ENCODE measurements at regions not wholly inside any gene's neighbourhood (a gene's known extent, or its start where the extent isn't known, plus 50 kb on each side); places are given as distances from the start of the nearest gene placed in this dataset.
"Not testable (repeated sequence)": the region's sequence is repeated elsewhere in the genome, so short reads cannot be mapped to it uniquely, and the experiment has no call there.

GRCh38 chr19:29014857-29015436 is 198.0 kb downstream of the UQCRFS1 start:
- DNase-seq (ENCODE audit: extremely low read depth in 1 of 2, low read depth in 1 of 2): no peak

DNA sequence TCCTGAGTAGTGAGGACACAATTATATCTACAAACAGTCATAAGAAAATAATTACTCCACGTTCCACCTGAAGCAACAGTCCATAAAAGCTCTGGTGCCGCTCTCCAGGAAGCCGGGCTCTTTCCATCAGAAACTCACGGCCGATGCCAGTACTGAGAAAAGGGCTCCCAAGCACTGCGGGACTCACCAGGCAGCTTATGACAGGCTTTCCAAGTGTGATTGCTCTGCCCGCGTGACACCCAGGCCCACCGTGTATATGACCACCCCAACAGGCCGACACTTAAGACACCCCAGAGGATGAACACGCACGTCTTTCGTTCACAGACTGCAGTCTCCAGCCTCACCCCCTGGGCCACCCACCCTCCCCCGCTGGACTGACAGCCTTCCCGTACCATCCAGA is 199.0 kb downstream of the UQCRFS1 start:
- no peak for DNase-seq (ENCODE audit: extremely low read depth in 1 of 2, low read depth in 1 of 2)

- no peak for DNase-seq (ENCODE audit: extremely low read depth in 1 of 2, low read depth in 1 of 2)
These were observed 199.6 kb downstream of the UQCRFS1 start for GRCh38 chr19:29013325-29013724.

- no peak for DNase-seq (ENCODE audit: extremely low read depth in 1 of 2, low read depth in 1 of 2)
These were observed 200.5 kb downstream of the UQCRFS1 start for GRCh38 chr19:29012457-29012856.

DNA sequence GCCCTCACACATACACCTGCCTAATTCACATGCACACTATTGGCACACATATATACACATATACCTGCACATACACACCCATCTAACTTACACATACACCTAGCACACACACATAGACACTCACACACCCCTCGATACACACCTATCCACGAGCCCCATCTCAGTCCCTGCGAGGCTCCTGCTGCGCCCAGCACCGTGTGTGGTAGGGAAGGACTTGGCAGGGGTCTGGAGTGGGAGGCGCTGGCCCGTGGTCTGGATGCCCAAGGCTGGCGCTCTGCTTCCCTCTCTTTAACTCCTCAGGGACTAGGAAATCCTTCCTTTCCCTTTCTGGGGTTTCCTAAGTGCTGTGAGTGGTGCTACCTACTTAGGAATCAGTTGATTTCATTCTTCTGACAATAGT is 202.7 kb downstream of the UQCRFS1 start:
- no peak for DNase-seq (ENCODE audit: extremely low read depth in 1 of 2, low read depth in 1 of 2)

DNA sequence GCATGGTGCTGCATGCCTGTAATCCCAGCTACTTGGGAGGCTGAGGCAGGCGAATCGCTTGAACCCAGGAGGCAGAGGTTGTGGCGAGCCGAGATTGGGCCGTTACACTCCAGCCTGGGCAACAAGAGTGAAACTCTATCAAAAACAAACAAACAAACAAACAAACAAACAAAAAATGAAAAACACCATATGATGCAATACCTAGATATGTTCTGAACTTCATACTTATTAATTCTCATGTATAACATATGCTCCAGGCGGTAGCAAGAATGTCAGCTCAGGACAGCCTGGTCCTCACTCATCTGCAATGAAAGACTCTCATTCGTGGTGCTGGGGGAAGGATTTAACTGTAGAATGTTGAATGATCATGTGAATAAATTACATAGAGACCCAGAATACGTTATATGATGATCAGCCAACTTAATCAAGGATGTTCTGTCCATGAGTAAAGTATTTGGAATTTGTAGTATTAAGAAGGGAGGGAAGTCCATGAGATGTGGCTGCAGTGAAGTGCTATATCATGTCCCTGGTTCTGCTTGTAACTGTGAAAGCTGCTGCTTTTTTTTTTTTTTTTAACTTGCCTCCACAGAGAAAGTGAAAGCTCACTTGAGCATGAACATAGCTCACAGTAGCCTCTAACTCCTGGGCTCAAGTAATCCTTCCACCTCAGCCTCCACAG is 206.8 kb downstream of the UQCRFS1 start:
- DNase-seq (ENCODE audit: extremely low read depth in 1 of 2, low read depth in 1 of 2): no peak

DNA sequence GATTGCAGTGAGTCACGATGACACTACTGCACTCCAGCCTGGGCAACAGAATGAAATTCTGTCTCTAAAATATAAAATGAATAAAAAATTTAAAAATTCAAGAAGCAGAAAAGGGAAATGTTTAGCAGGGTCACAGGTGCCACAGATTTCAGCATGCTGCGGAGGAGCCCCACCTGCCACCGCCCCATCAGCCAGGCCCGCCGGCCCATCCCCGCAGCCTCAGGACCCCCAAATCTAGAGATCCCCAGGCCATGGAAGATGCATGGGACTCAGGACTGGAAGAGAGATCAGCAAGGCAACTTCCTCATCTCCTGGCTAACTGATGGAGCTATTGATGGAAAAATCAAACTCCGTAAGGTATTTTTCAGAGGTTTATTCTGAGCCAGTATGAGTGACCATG is 208.2 kb downstream of the UQCRFS1 start:
- DNase-seq (ENCODE audit: extremely low read depth in 1 of 2, low read depth in 1 of 2): no peak

- DNase-seq (ENCODE audit: extremely low read depth in 1 of 2, low read depth in 1 of 2): no peak
These were observed 209.1 kb downstream of the UQCRFS1 start for GRCh38 chr19:29003641-29004409.

DNA sequence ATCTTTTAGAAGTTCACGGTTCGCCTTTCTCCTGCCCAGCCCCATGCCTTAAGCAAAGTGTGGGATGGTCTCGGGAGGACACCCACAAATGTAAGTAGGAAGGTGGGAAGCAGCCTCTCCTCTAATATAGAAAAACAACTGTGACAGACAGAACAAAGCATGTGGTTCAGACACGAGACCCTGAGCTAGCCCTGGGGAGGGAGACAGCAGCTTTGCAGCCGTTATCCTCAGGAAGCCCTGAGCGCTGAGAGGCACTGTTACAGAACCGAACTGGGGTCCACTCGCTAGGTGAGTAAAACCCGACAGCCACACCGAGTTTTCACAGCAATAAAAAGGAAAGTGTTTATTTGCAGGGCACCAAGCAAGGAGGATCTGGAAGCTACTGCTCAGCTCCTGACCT is 210.6 kb downstream of the UQCRFS1 start:
- no peak for DNase-seq (ENCODE audit: extremely low read depth in 1 of 2, low read depth in 1 of 2)

DNA sequence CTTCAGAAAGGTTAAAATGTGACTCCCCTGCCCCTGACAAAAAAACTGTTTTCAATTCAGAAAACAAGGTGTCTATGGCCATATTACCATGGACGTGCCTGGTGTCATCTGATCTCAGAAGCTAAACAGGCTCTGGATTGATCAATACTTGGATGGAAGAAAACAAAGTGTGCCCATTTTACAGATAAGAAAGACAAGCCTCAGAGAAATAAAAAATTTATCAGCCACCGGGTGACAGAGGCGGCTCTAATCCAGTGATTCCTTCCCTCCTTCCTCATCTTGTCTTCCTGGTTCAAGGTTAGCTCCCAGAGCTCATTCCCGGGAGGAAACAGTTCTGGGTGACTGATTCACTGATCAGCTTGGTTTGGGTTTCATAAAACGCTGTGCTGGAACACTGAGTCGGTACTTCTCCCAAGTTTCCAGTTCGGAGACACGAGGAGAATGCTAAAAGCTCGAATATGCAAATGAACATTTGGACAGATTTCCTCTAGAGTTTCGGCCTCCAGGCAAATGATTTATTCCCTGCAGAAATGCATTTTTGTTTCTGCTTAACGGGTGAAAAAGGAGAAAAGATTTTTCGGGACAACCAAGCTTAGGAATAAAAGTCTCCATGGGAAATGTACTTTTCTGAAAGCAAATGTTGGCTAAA is 211.2 kb downstream of the UQCRFS1 start:
- DNase-seq (ENCODE audit: extremely low read depth in 1 of 2, low read depth in 1 of 2): no peak

GRCh38 chr19:29001141-29001581 is 211.8 kb downstream of the UQCRFS1 start:
- no peak for DNase-seq (ENCODE audit: extremely low read depth in 1 of 2, low read depth in 1 of 2)

- DNase-seq (ENCODE audit: extremely low read depth in 1 of 2, low read depth in 1 of 2): no peak
These were observed 213.1 kb downstream of the UQCRFS1 start for GRCh38 chr19:28999724-29000433.

GRCh38 chr19:28998974-28999373 is 214.0 kb downstream of the UQCRFS1 start:
- DNase-seq (ENCODE audit: extremely low read depth in 1 of 2, low read depth in 1 of 2): no peak

GRCh38 chr19:28997866-28998265 is 215.1 kb downstream of the UQCRFS1 start:
- not testable (repeated sequence) for DNase-seq (ENCODE audit: extremely low read depth in 1 of 2, low read depth in 1 of 2)

DNA sequence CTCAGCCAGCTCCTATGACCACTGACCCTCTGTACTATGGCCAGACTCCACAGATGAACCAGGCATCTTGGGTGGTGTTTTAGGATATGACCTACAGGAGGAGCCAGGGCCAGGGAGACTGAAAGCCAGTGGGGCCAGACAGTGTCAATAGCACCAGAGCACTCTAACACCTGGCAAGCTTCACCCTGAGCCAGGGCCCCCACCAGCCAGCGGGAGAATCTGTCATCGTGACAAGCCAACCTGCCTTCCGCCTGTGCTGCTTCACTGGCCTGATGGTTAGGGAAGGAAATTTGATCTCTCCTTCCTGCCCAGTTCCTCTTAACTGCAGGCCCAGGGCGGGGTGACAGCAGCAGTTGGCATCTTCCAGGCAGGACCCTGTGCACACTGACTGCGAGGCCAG is 222.4 kb downstream of the UQCRFS1 start:
- no peak for DNase-seq (ENCODE audit: extremely low read depth in 1 of 2, low read depth in 1 of 2)

GRCh38 chr19:28989739-28990138 is 223.2 kb downstream of the UQCRFS1 start:
- DNase-seq (ENCODE audit: extremely low read depth in 1 of 2, low read depth in 1 of 2): no peak

DNA sequence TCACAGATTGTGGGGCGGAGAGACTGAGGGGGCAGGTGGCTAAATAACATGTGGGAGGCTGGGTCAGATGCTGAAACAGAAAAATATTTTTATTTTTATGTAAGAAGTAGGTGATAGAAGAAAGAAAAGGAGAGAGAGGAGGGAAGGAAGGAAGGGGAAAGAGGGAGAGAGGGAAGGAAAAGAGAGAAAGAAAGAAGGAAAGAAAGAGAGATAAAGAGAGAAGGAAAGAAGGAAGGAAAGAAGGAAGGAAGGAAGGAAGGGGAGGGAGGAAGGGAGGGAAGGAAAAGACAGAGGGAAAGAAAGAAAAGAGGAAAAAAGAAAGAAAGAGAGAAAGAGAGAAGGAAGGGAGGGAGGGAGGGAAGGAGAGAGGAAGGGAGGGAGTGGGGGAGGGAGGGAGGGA is 224.9 kb downstream of the UQCRFS1 start:
- no peak for DNase-seq (ENCODE audit: extremely low read depth in 1 of 2, low read depth in 1 of 2)

GRCh38 chr19:28987177-28987576 is 225.8 kb downstream of the UQCRFS1 start:
- no peak for DNase-seq (ENCODE audit: extremely low read depth in 1 of 2, low read depth in 1 of 2)

DNA sequence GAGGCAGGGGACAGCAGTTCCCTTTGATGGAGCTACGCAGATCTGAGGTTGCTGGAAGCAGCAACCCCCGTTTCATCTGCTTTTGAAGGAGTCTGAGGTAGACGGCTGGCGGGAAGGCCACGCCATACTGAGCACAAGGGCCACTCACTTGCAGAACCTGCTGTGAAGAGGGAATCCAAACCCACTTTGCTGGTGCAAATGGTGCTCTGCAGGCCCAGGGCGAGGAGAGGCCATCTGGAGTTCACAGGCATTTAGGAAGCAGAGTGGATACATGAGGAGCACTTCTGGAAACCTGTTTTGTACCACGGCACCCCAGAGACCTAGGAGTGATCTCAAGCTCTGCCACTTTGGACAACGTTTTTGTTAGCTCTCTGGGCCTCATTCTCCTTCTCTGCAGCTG is 227.8 kb downstream of the UQCRFS1 start:
- no peak for DNase-seq (ENCODE audit: extremely low read depth in 1 of 2, low read depth in 1 of 2)

GRCh38 chr19:28984315-28984714 is 228.6 kb downstream of the UQCRFS1 start:
- no peak for DNase-seq (ENCODE audit: extremely low read depth in 1 of 2, low read depth in 1 of 2)

- DNase-seq (ENCODE audit: extremely low read depth in 1 of 2, low read depth in 1 of 2): no peak
These were observed 229.5 kb downstream of the UQCRFS1 start for GRCh38 chr19:28983430-28983829.

Measured in activated CD8-positive, alpha-beta memory T cell treated with anti-CD3 and anti-CD28 coated beads for 1 hour (primary cell).